CD8-positive, alpha-beta memory T cell (primary cell): ENCODE measurements at regions not wholly inside any gene's neighbourhood (a gene's known extent, or its start where the extent isn't known, plus 50 kb on each side); places are given as distances from the start of the nearest gene placed in this dataset.
"Not testable (repeated sequence)": the region's sequence is repeated elsewhere in the genome, so short reads cannot be mapped to it uniquely, and the experiment has no call there.

ENCODE experiments used
- CTCF ChIA-PET: fragments of 350-600 bp; sonication (Branson Sonifier 250); formaldehyde crosslinking; loops from one replicate; lab custom pipeline; 2021; ENCODE audit warnings: antibody characterized with exemption; lab: Charles Lee
- POLR2A ChIA-PET: fragments of 350-600 bp; sonication (Branson Sonifier 250); formaldehyde crosslinking; loops from one replicate; lab custom pipeline; 2021; ENCODE audit warnings: antibody characterized with exemption; lab: Charles Lee
- DNase-seq, 5 donors: peaks; one replicate each; pipeline versions ENCODE4 v3.0.0 to v3.0.0-alpha.2; 2020 to 2022; ENCODE audit warnings: mixed read lengths in 1 of 5
- H3K27ac ChIP-seq: one replicate; pipeline ENCODE4 v1.7.0; 2013; ENCODE audit warnings: low read depth, mild to moderate bottlenecking, low read length, moderate library complexity
- H3K27me3 ChIP-seq: 2 replicates; pipeline ENCODE4 v1.7.0; 2013; ENCODE audit warnings: low read length, mild to moderate bottlenecking; ENCODE audit not compliant: insufficient read depth, poor library complexity, severe bottlenecking
- H3K36me3 ChIP-seq: 2 replicates; pipeline ENCODE4 v1.7.0; 2013; ENCODE audit warnings: mild to moderate bottlenecking, low read length, moderate library complexity; ENCODE audit not compliant: insufficient read depth
- H3K4me1 ChIP-seq: 2 replicates; pipeline ENCODE4 v1.7.0; 2013; ENCODE audit warnings: mild to moderate bottlenecking, low read length, moderate library complexity; ENCODE audit not compliant: insufficient read depth
- H3K4me3 ChIP-seq: 2 replicates; pipeline ENCODE4 v1.7.0; 2013; ENCODE audit warnings: mild to moderate bottlenecking, low read length
- H3K9me3 ChIP-seq: 2 replicates; pipeline ENCODE4 v1.7.0; 2013; ENCODE audit warnings: mild to moderate bottlenecking, low read length
- H3K27ac Mint-ChIP-seq, 8 donors: one replicate each; pipeline ENCODE4 v1.8.0; 2020 to 2021; ENCODE audit warnings: mixed read lengths in 8 of 8, mild to moderate bottlenecking in 6 of 8, inconsistent platforms in 3 of 8, moderate library complexity in 3 of 8
- H3K27me3 Mint-ChIP-seq, 2 donors: one replicate each; pipeline ENCODE4 v1.8.0; 2020 to 2021; ENCODE audit warnings: mixed read lengths in 2 of 2, mild to moderate bottlenecking in 1 of 2, moderate library complexity in 1 of 2
- H3K36me3 Mint-ChIP-seq, 3 donors: one replicate each; pipeline ENCODE4 v1.8.0; 2020 to 2021; ENCODE audit warnings: mixed read lengths in 3 of 3, inconsistent platforms in 1 of 3, mild to moderate bottlenecking in 1 of 3
- H3K4me1 Mint-ChIP-seq, 3 donors: one replicate each; pipeline ENCODE4 v1.8.0; 2020 to 2021; ENCODE audit warnings: mixed read lengths in 3 of 3, inconsistent platforms in 1 of 3, mild to moderate bottlenecking in 1 of 3
- H3K4me3 Mint-ChIP-seq, 7 donors: one replicate each; pipeline ENCODE4 v1.8.0; 2020 to 2021; ENCODE audit warnings: mixed read lengths in 7 of 7, mild to moderate bottlenecking in 6 of 7, moderate library complexity in 4 of 7, inconsistent platforms in 2 of 7
- H3K9me3 Mint-ChIP-seq, 5 donors: one replicate each; pipeline ENCODE4 v1.8.0; 2020 to 2022; ENCODE audit warnings: mixed read lengths in 5 of 5, mild to moderate bottlenecking in 3 of 5, moderate library complexity in 2 of 5, inconsistent platforms in 1 of 5

DNA sequence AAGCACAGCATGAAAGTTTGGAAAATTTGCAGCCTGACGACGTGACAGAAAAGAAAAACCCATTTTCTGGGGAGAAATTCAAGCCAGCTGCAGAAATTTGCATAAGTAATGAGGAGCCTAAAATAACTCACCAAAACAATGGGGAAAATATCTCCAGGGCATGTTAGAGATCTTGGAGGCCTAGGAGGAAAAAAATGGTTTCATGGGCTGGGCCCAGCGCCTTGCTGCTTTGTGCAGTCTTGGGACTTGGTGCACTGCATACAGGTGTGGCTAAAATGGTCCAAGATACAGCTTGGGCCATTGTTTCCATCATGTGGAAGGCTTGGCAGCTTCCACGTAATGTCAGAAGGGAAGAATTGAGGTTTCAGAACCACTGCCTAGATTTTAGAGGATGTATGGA lies 428.5 kb upstream of the FRG2C start:
- no peaks in the 10 kb centered on the region for H3K27me3 ChIP-seq
- no peaks in the 10 kb centered on the region for H3K36me3 Mint-ChIP-seq
- POLR2A ChIA-PET: no interaction called here
- no peak overlapping the region for H3K4me3 Mint-ChIP-seq
- no peaks in the 10 kb centered on the region for H3K4me1 ChIP-seq
- H3K27ac Mint-ChIP-seq: no peak overlapping the region
- DNase-seq: no peak
- H3K9me3 ChIP-seq: no peaks in the 10 kb centered on the region
- H3K27me3 Mint-ChIP-seq: peaks cover 0 to 11% of the 10 kb centered on the region in 2 donors
- no peak overlapping the region for H3K27ac ChIP-seq
- H3K4me1 Mint-ChIP-seq: no peaks in the 10 kb centered on the region
- no peaks in the 10 kb centered on the region for H3K36me3 ChIP-seq
- no peak overlapping the region for H3K4me3 ChIP-seq
- H3K9me3 Mint-ChIP-seq: peaks cover 0 to 4% (median 0%) of the 10 kb centered on the region in 5 donors
- CTCF ChIA-PET: no interaction called here

DNA sequence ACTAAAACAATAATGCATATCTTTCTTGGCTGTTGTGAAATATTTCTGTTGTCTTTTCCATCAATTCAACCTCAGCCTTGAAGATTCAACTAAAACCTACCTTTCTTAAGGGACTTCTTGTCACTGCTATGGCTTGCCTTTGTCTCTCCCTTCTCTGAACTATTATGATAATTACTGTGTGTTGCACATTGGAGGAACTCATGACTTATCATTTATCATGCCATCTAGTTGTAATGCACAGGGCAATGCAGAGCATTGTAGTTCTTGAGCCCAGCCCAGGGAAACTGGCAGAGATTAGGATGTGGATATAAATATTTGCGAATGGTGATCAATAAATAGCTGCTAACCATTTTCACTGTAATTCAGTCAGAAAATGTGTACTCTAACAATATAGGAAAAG lies 427.1 kb upstream of the FRG2C start:
- Histone ChIP-seq H3K27me3 (no peaks in the 10 kb centered on the region), H3K4me3 (no peak overlapping the region), H3K27ac (no peak overlapping the region), H3K4me1 (no peaks in the 10 kb centered on the region), H3K9me3 (no peaks in the 10 kb centered on the region), H3K36me3 (no peaks in the 10 kb centered on the region)
- Mint-ChIP-seq H3K27me3 (peaks cover 0 to 11% of the 10 kb centered on the region in 2 donors), H3K4me1 (no peaks in the 10 kb centered on the region), H3K36me3 (no peaks in the 10 kb centered on the region), H3K4me3 (no peak overlapping the region), H3K27ac (no peak overlapping the region), H3K9me3 (peaks cover 0 to 4% (median 0%) of the 10 kb centered on the region in 5 donors)
- no peak for DNase-seq
- ChIA-PET CTCF (no interaction called here), POLR2A (no interaction called here)

DNA sequence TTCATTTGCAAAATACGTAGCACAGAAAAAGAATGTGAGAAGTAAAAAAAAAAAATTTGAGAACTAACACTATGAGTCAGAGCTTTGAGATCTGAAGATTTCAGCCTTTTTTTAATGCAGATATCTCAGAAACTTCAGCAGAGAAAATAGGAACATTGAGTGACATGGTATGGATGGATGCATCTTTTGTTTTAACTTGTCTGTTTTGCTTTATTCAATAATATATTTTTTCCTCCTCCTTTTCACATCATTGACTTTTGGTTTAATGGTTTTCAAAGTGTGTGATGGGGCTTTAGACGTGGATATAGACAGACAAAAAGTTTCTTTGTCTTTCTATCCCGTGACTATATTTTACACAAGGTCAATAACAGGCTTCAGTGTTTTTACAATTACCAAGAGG lies 426.7 kb upstream of the FRG2C start:
- Histone ChIP-seq H3K27ac (no peak overlapping the region), H3K36me3 (no peaks in the 10 kb centered on the region), H3K9me3 (no peaks in the 10 kb centered on the region), H3K4me3 (no peak overlapping the region), H3K27me3 (no peaks in the 10 kb centered on the region), H3K4me1 (no peaks in the 10 kb centered on the region)
- Mint-ChIP-seq H3K27ac (no peak overlapping the region), H3K27me3 (peaks cover 0 to 11% of the 10 kb centered on the region in 2 donors), H3K4me1 (no peaks in the 10 kb centered on the region), H3K9me3 (peaks cover 0 to 4% (median 0%) of the 10 kb centered on the region in 5 donors), H3K4me3 (no peak overlapping the region), H3K36me3 (no peaks in the 10 kb centered on the region)
- ChIA-PET CTCF (no interaction called here), POLR2A (no interaction called here)
- no peak for DNase-seq

DNA sequence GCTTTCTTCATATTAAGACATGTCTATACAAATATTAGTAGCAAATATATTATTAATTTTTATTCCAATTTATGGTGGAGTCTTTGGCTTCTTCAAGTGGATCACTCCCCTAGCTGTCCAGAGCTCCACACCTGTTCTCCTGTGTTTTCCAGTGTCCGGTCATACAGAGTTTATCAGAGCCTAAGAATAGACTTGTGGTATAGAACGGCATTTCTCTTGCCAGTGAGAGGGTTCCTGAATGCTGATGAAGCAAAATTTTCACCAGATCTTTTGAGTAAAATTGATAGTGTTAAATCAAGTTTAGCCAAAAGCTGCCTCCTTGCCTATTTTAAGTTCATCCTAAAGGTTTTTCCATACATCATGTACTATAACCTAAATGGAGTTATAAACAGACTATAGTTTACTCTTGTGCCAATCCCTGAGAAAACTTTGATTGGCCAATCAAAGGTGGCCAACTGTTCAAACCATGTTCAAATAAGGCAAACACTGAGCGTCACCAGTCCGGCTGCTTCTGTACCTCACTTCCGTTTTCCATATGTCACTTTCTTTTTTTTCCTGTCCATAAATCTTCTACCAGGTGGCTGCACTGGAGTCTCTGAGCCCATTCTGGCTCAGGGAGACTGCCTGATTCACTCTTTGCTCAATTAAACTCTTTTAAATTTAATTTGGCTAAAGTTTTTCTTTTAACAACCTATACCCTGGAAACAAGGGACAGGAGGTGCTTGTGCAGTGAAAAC lies 422.7 kb upstream of the FRG2C start:
- POLR2A ChIA-PET, H3K4me3 Mint-ChIP-seq, H3K27me3 ChIP-seq, H3K27me3 Mint-ChIP-seq, H3K4me3 ChIP-seq, H3K9me3 ChIP-seq, H3K27ac ChIP-seq, H3K9me3 Mint-ChIP-seq, CTCF ChIA-PET, H3K36me3 Mint-ChIP-seq, H3K36me3 ChIP-seq, DNase-seq, H3K4me1 ChIP-seq, H3K4me1 Mint-ChIP-seq: not testable (repeated sequence)
- peak overlapping the region in 2 of 8 donors; percentile 21 to 22 for H3K27ac Mint-ChIP-seq

DNA sequence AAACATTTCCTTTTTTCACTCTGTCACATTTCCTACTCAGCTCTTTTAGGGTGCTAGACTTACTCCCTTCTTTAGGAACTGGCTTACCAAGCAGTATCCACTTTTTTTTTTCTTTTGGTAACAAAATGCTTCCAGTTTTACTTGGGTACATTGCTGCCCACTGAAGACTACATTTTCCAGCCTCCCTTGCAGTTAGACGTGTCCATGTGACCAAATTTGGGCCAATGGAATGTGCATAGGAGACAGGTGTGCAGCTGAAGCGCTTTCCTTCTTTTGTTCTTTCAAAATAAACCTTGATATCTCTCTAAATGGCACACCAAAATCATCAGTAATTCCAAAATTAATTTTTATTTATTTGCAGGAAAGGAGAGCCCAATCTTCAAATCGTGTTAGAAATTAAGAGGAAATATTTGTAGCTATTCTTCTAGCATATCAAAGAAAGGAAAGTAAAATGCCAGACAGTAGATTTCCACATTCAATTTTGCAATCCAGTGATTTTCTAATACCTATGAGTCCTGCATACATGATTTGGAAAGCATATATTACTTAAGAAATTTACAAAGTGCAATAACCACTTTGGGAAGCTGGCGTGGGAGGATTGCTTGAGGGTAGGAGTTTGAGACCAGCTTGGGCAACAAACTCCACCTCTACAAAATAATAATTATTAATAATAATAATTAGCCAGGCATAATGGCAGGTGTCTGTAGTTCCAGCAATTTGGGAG lies 422.0 kb upstream of the FRG2C start:
- H3K9me3 ChIP-seq: no peaks in the 10 kb centered on the region
- POLR2A ChIA-PET: no interaction called here

DNA sequence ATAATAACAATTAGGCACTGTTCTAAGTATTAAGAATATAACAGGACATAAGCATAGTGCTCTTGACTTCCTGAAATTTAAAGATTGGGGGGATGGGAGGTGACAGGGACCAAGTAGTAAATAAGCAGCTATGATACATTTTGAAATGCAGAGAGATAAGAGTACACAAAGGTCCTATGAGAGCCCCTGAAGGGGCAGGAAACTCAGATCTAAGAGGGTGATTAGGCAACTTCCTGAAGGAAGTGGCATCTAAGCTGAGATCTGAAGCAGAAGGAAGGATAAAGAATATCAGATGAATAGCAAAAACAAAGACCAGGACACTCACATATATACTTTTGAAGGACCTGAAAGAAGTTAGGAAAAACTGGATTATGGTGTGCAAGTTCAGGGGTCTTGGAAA lies 415.2 kb upstream of the FRG2C start:
- peaks cover 0 to 3% (median 0%) of the 10 kb centered on the region in 5 donors for H3K9me3 Mint-ChIP-seq
- ChIA-PET POLR2A (no interaction called here), CTCF (interaction anchor here (1.6 kb wide), 1 partner anchor 9 kb away, joined by 3 read pairs; no protein-coding TSS in a partner anchor)

More for the DNA sequence above, 422.0 kb upstream of the FRG2C start:
- Mint-ChIP-seq H3K9me3 (peaks cover 0 to 2% (median under 1%) of the 10 kb centered on the region in 5 donors), H3K36me3 (no peaks in the 10 kb centered on the region), H3K27me3 (peaks cover 0 to under 1% of the 10 kb centered on the region in 2 donors), H3K27ac (no peak overlapping the region), H3K4me1 (no peaks in the 10 kb centered on the region), H3K4me3 (no peak overlapping the region)
- H3K27ac ChIP-seq: no peak overlapping the region
- no peaks in the 10 kb centered on the region for H3K4me1 ChIP-seq
- no peaks in the 10 kb centered on the region for H3K36me3 ChIP-seq
- no peaks in the 10 kb centered on the region for H3K27me3 ChIP-seq
- H3K4me3 ChIP-seq: no peak overlapping the region
- no peak for DNase-seq
- CTCF ChIA-PET: no interaction called here

DNA sequence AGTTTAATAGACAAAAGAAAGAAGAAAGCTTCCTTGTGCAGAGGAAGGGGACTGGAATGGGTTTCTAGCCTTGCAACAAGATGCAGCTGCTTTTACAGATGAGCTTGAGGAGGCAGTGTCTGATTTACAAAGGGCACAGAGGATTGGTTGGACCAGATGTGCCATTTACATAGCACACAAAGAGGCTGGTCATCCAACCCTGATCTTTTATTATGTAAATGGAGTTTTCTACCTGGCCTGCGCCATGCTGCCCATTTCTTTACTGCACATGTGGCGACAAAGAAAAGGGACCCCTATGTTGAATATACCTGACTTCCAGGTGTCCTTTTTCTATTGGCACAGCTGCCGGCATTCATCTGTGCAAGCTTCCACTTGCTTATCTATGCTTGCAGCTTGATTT lies 409.4 kb upstream of the FRG2C start:
- Mint-ChIP-seq H3K36me3 (no peaks in the 10 kb centered on the region), H3K27ac (no peak overlapping the region), H3K4me1 (no peaks in the 10 kb centered on the region), H3K4me3 (no peak overlapping the region), H3K27me3 (no peaks in the 10 kb centered on the region), H3K9me3 (peaks cover 0 to 1% (median 0%) of the 10 kb centered on the region in 5 donors)
- Histone ChIP-seq H3K4me3 (no peak overlapping the region), H3K36me3 (no peaks in the 10 kb centered on the region), H3K27ac (no peak overlapping the region), H3K27me3 (no peaks in the 10 kb centered on the region), H3K4me1 (no peaks in the 10 kb centered on the region), H3K9me3 (no peaks in the 10 kb centered on the region)
- ChIA-PET CTCF (interaction anchor here (1.3 kb wide), 1 partner anchor 11 kb away, joined by 5 read pairs; no protein-coding TSS in a partner anchor), POLR2A (no interaction called here)
- DNase-seq: no peak

More for the DNA sequence above, 415.2 kb upstream of the FRG2C start:
- Mint-ChIP-seq H3K4me1 (peaks cover 0 to 10% (median 4%) of the 10 kb centered on the region in 3 donors), H3K36me3 (no peaks in the 10 kb centered on the region), H3K4me3 (no peak overlapping the region), H3K27me3 (no peaks in the 10 kb centered on the region), H3K27ac (no peak overlapping the region)
- Histone ChIP-seq H3K27ac (no peak overlapping the region), H3K9me3 (no peaks in the 10 kb centered on the region), H3K4me3 (no peak overlapping the region), H3K27me3 (no peaks in the 10 kb centered on the region), H3K4me1 (no peaks in the 10 kb centered on the region), H3K36me3 (no peaks in the 10 kb centered on the region)
- no peak for DNase-seq

DNA sequence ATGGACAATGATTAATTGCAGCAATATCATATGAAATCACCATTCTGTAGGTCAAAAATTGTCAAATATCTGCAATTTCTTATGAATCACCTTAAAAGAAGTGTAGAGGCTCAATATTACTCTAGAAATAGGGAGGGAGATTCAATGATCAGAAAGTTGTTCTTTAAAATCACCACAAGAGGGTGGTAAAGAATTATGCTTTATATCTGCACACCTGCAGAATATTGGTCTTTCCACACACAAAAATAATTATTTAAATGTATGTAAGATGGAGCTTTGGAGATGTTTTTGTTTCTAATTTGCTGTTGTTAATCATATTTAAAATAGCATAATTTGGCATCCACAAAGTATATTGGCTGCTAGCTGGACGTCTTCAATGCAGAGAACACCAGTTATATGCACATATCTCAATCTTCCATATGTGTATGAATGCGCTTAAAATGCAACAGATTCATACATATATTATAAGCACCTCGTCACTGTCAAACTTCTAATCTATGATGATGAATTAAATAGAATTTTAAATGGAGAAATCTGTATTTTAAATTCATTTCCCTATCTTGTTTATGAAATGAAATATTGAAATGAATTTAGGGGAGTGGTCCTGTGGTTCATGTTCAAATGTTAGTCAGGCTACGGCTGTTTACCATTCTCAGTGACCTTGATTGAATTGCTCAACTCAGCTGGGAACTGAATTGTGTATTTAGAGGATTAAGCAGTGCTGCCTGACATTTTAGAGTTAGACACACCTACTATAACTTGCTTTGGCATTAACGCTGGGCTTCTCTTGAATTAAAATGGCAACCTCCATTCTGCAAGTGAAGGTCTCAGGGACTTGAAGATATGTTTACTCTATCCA lies 405.1 kb upstream of the FRG2C start:
- POLR2A ChIA-PET, CTCF ChIA-PET, H3K27ac Mint-ChIP-seq, H3K27me3 ChIP-seq, H3K9me3 ChIP-seq, H3K4me1 ChIP-seq, H3K27ac ChIP-seq, H3K4me3 Mint-ChIP-seq, H3K4me3 ChIP-seq, H3K9me3 Mint-ChIP-seq, H3K36me3 ChIP-seq, H3K4me1 Mint-ChIP-seq, DNase-seq, H3K27me3 Mint-ChIP-seq, H3K36me3 Mint-ChIP-seq: not testable (repeated sequence)
